ENCODE measurements at regions not wholly inside any gene's neighbourhood (a gene's known extent, or its start where the extent isn't known, plus 50 kb on each side); places are given as distances from the start of the nearest gene placed in this dataset.
A peak's percentile ranks its signal among the peaks of the same experiment; 100 is the strongest.

DNA sequence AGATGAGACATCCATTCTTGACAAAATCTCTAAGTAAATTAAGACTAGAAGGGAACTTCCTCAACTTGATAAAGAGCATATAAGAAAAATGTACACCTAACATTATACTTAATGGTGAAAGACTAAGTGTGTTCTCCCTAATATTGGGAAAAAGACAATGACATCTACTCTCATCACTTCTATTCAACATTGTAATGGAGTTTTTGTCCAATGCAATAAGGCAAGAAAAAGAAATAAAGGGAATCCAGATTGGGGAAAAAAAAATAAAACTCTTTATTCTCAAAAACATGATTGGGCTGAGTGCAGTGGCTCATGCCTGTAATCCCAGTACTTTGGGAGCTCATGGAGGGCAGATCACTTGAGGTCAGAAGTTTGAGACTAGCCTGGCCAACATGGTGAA lies 131.1 kb upstream of the JUN start:
- no peak for DNase-seq

DNA sequence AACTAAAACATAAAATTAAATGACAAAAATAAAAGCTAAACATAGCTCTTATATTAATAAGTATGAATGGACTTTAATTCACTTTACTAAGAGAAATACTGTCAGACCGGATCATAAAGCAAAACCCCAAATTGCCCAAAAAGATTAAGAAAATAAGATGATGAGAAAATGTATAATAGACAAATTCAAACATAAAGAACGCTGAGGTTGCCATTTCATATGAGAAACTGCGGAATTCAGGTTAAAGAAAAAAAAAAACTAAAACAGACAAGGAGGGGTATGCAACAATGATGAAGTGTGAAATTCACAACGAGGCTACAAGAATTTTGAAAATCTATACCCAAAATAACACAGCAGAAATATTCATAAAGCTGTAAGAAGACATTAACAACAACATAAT lies 133.6 kb upstream of the JUN start:
- DNase-seq: no peak

DNA sequence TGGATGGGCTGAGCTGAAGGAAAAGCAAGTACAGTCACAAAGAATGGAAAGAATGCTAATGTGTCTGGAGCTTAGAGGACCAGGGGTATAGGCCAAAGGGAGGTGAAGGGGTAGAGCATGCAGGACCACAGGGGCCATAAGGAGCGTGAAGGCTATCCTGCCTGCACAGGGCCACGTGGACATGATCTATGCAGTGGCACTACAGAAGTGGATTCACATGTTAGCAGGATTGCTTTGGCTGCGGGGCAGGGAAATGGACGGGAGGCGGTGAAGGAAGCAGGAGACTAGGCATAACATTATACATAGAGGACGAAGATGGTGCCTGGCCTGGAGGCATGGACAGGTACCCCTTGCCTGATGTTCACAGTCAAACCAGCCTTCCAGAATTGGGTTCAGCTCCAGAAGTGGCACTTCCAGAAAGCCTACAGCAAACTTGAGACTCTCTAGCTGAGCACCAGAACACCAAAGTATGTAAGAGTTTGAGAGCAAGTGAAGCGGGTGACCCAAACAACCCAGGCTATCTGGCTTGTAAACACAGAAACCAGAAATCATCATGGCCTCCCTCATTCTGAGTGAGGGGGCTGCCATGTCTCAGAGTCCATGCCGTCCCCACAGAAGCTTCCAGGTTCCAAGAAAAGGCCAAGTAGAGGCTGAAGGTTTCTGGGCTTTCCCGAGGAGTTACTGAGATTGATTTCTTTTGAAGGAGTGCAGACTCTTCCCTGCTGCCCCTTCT lies 135.5 kb upstream of the JUN start:
- DNase-seq: no peak

DNA sequence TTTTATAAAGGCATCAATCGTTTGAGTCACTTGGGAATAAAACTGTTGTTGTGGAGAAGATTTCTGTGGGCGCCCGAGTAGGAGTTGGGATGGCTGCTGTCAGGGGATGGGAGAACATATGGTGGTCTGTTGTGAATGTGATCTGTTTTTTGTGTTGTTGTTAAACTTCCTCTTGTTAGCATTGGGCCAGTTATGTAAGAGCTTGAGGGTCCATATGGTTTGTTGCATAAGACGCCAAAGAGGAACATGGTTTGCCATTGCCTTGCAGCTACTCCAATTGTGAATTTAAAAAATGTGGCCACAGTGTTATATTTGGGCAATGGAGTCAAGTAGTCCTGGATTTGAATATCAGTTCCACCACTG lies 136.1 kb upstream of the JUN start:
- DNase-seq: peak; percentile 74

DNA sequence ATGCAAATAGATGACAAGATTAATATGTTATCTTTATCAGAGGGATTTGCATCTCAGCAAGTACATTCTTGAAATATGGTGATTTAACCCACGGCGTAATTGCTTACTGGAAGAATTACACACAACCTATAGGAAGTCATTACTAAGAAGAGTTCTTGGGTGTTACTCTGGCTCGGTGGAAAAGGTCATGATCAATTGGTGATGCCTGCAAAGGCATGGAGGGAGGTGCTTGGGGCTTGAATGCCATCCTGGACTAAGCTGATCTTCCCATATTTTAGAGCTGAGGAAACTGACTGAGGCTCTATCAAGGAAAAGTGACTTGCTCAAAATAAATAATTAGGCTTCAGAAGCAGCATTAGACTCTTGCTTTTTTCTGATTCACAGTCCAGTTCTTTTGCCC lies 137.5 kb upstream of the JUN start:
- no peak for DNase-seq

DNA sequence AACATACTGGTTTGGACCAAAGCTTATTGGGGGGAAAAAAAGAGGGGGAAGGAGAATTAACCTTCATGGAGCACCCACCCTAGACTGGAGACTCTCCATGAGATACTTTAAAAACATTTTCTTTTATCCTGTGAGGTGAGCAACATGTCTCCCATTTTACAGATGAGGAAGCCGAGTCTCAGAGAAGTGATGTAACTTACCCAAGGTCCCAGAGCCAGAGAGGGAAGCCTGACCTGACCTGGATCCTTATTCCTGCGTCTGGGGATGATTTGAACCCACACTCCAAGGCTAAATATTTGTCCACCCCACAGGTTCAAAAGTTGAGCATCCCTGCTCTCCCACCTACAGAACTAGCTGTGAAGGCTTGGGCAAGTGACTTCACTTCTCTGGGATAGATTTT lies 137.9 kb upstream of the JUN start:
- no peak for DNase-seq

DNA sequence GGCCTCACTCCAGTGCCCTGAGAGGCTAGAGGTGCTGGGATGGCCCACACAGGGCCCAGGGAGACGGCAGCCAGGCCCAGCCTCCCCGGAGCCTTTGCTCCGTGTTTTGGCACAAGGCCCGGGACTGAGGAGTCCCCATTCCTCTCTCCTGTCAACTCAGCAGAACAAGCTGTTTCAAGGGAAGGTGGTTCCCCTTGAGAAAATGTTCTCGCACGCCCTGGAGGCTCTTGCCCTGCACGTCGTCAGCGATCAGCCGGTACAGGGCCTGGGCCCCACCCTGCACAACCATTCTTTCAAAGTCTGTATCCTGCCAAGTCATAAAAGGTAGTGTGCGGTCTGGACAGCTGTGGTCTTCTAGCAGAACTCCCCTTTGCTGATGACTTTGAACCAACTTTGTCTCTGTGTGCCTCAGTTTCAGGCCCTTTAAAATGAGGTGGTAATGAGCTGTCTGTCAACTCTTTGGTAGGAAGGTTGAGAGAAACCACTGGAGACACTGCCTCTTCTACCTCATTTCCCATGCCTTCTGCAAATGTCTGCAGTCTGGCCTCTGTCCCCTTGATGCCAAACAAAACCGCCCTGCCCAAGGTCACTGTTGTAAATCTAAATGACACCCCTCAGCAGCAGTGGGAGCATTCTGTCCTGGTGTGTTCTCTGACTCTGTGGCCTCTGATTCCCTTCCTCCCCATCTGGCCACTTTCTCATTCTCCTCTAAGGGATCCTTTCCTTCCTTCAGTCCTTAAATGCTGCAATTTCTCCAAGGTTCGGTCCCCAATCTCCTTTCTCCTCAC lies 138.6 kb upstream of the JUN start:
- no peak for DNase-seq

DNA sequence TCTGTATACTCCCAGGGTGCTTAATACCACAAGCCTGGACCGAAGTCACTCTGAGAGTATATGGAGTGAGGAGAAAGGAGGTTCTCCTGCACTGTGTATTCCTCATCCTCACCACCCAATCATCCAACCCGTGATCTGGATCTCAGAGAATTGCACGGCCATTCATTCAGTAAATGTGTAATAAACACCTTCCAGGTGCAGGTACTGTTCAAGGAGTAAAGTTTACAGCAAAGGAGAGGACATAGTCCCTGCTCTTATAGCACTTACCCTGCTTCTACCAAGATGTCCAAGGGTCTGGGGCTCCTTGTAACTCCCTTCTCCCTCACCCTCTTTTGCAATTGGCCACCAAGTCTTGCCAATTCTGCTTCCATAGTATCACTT lies 139.2 kb upstream of the JUN start:
- no peak for DNase-seq

DNA sequence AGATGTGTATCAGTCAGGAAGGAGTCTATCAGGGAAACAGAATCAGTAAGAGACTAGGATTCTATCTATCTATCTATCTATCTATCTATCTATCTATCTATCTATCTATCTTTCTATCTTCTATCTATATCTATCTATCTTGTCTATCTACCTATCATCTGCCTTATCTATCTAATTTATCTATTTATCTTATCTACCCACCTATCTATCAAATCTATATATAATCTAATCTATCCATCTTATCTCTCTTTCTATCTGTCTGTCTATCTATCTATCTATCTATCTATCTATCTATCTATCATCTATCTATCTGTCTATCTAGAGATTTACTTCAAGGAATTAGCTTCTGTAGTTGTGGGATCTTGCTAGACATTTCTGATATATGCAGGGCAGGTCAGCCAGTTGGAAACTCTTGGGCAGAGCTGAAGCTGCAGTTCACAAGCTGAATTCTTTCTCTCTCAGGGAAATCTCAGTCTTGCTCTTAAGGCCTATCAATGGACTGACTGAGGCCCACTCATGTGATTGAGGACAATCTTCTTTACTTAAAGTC lies 140.2 kb upstream of the JUN start:
- no peak for DNase-seq

DNA sequence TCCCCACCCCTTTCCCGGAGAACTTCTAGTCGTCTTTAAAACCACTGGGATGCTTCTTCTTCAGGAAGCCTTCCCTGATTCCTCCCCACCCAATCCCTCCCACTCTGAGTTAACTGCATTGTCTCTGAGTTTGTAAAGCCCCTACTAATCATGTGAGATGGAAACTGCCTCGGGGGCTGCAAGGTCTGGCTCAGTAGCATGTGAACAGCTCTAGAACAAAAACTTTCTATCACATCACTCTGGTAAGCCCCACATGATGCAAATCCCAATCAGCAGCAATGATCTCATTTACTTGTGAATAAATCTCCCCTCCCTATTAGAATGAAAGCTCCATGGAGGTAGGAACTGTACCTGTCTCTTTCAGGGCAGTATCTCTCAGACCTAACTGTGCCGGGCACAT lies 141.0 kb upstream of the JUN start:
- DNase-seq: no peak

DNA sequence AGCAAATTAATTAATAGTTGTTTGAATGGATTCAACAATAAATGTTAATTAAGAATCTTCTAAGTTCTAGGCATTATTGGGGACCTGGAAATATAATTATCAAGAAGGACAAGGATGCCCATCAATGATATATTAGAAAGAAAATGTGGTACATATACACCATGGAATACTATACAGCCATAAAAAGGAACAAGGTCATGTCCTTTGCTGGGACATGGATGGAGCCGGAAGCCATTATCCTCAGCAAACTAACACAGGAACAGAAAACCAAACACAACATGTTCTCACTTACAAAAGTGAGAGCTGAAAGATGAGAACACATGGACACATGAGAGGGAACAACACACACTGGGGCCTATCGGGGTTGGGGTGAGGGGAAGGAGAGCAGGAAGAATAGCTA lies 141.4 kb upstream of the JUN start:
- no peak for DNase-seq

DNA sequence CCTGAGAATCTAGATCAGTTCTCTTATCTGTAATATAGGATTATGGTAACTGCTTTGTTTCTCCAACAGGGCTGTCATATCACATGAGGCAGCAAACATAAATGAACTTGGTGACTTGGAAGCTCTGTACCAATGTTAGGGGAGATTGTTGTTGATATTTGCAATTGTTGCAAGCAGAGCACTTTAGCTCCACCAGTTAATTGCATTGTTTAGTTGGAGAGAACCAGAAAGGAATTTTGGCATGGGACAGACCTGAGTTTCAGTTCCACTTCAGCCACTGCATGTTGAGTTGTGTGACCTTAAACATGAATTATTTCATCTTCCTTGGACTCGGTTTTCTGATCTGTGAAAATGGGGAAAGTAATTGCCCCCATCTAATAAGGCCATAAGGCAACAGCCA lies 142.3 kb upstream of the JUN start:
- DNase-seq: no peak

DNA sequence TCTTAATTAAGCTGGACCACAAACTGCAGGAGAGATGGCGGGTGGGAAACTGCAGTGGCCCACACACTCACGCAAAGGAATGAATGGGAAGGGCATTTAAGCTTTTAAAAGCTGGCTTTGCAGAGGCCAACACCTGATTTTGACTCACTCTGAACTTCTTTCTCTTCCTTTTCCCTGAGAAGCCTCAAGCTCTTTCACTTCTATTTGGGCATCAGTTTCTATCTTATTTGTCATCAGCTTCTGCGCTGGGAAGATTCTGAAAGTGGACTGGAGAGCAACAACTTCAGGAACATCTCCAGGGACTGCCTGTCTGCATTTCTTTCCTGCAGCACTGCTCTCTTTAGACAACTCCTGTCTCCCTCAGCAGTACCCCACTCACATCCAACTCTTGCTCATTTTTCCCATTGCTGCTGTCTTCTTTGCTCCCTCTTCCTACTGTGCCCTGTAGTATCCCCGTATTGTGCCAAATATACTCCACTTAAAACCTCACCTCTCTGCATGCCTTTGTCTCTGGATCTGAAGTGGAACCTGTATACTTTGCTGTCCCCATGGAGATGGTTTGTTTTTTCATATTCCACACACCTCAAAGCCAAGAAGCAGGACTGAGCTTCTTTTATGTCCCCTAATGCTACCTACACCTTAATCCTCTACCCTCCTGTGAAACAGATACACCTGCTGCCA lies 143.3 kb upstream of the JUN start:
- DNase-seq: no peak

DNA sequence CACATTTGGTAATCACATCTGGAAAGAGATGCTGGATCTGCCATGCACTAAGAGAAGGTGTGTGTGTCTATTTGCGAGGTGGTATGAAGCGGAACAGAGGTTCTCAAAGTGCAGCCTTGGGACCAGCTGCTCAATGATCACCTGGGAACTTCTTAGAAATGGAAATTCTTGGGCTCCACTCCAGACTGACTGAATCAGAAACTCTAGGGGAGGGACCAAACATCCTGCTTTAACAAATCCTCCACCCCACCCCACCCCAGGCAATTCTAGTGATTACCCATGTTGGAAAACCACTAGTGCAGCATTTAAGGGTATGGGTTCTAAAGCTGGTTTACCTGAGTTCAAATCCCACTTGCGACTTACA lies 143.9 kb upstream of the JUN start:
- no peak for DNase-seq

DNA sequence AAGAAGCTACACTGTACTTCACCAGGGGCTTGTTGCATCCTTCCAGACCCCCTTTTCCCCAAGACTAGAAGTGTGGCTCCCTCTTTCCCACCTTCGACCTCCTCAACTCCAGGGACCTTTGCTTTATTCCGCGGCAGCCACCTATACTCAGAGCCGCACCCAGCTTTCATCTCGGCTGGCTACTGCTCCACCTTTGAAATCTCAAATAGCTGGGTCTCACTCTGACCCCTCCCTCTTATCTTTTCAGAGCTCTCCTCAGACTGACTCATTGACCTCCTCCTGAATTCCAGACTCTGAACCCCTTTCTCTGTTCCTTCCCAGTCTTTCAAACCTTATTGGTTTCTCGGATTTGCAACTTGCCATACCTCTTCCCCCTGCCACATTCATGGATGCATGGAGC lies 144.7 kb upstream of the JUN start:
- DNase-seq: no peak

DNA sequence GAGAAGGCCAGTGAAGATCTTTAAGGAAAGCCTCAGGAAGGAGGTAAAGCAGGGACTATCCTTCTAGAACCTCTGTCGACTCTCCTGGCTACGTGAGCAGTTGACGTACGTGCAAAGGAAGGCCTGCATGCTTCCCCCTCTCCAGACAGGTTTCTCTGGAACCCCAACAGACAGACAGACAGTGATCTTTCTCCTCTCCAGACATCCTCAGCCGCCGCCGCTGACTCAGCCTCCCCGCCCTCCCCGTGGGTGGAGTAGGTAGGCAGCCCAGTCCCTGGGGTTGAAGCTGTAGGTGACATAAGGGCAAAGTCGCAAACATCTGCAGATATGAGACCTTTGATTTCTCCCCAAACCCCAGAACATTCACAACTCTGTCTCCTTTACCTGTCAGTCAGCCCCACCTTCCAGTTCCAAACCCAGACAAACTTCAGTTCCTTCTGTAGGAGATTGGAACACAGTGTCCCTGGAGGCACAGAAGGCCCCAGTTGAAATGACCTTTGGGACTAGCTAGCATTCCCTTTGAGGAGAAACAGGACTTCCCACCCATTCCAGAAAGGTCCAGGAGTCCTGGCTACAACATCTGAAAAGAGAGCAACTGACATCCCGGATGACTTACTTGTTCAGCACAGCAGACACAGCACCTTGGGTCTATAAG lies 146.0 kb upstream of the JUN start:
- no peak for DNase-seq

DNA sequence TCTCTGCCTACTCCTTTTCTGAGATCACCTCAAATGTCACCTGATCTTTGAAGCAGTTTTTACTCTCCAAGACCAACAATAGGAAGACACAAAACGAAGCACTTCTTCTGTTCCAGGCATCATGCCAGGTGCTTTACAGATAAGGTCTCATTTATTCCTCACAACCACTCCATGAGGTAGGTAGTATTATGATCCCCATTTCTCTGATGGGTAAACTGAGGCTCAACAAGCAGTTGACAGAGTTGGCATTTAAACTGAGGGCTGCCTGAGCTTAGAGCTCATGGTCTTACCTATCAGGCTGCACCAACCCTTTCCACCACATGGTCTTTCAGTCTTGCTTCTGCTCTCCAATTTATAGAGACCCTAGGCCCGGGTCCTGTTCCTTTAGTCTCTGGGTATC lies 147.2 kb upstream of the JUN start:
- DNase-seq: no peak

DNA sequence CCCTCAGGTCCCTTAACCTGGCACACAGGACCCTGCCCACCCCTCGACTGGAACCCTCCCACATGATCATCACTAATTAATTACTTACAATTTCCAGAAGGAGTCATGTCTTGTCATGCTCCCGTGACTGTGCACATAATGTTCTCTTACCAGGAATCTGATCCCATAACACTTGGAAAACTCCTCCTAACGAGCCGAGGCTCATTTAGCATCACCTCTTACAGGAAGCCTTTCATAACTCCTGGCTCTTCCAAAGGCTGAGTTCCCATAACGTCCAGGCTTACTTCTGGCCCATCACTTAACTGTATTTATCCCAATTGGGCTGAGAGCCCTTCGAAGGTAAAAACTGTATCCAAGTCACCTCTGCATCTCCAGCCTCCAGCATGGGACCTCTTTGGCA lies 147.9 kb upstream of the JUN start:
- DNase-seq: no peak

DNA sequence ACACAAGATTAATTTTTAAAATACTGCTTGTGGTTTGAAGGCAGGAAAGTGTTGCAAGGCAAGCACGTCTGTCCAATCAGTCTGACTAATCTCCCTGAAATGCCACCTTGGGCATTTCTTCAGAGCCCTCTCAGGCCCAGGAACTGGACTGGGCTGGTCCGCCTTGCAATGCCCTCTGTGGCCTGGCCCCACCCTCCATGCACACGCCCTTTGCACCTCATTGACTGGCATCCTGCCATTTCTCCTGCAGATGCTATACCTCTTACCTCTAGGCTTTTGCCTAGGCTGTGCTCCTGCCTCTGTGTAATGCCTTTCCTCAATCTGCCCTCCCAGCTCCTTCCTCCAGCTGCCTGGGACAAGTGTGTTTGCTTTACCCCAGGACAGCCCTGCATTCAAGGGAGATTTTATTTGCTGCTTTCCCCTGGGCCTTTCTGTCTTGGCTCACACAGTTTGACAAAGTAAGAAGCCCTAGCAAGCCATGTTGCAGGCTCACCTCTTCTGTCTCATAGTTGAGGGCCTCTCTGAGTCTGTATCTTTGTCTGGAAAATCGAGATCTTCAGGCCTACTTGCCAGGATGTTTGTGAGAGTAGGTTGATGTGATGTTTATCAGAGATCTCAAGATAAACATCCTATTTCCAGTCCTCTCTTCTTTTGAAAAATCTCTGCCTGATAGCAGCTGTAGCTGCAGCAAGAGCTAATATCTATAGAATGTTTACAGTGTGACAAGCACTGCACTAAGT lies 149.2 kb upstream of the JUN start:
- DNase-seq: peak; percentile 27

DNA sequence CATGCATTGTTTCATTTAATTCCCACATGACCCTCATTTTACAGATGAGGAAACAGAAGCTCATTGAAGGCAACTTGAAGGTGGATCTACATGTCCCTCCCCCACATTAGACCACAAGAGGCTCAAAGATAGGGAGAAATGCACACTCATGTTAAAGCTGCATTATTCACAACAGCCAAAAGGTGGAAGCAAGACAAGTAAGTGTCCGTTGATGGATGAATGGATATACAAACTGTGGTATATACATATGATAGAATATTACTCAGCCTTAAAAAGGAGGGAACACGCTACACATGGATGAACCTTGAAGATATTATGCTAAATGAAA lies 149.7 kb upstream of the JUN start:
- DNase-seq: no peak

DNA sequence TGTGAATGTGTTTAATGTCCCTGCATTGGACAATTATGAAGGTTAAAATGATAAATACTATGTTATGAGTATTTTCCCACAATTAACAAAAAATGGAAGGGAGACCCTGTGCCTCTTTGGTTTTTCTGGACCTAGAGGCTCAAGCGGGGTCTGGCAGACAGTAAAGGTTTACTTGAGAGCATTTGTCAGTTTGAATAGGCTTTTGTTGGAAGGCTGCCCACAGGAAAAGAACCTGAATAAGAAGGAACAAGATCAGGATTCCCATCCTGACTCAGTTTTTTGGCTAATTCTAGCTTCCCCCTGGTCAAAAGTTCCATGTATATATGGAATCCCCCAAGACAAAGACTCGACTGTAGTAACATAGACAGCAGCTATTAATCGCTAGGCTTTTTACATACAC lies 150.9 kb upstream of the JUN start:
- no peak for DNase-seq

DNA sequence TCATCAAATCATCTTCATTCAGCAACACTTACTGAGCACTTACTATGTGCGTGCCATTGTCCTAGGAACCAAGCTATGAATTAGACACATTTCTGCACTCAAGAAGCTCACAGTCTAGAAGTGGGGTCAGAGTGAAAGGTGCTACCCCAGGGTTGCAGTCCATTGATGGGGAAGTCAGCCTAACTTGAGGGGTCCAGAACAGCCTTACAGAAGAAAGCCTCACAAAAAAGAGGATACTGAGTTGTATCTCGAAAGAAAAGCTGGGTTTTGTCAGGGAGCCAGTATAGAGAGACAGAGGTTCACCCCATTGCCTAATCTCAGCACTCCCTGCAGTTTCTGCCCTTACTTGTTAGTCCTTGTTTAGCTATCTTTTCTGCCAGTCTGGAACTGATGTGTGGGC lies 153.1 kb upstream of the JUN start:
- DNase-seq: no peak

DNA sequence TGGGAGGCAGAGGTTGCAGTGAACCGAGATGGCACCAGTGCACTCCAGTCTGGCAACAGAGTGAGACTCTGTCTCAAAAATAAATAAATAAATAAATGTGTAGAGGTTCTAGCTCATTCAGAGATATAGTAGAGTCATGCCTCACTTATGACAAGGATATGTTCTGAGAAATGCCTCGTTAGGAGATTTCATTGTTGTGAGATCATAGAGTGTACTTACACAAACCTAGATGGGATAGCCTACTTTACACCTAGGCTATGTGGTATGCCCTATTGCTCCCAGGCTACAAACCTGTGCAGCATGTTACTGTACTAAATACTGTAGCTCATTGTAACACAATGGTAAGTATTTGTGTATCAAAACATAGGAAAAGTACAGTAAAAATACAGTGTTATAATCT lies 155.3 kb upstream of the JUN start:
- DNase-seq: no peak
